D341Med (cell line): ENCODE measurements at regions not wholly inside any gene's neighbourhood (a gene's known extent, or its start where the extent isn't known, plus 50 kb on each side); places are given as distances from the start of the nearest gene placed in this dataset.

Source experiments
- DNase-seq: peaks from one replicate; pipeline ENCODE4 v3.0.0; 2012; ENCODE audit warnings: low spot score

GRCh38 chr20:57914205-57914604 is 204.4 kb upstream of the PMEPA1 start:
- DNase-seq: no peak

DNA sequence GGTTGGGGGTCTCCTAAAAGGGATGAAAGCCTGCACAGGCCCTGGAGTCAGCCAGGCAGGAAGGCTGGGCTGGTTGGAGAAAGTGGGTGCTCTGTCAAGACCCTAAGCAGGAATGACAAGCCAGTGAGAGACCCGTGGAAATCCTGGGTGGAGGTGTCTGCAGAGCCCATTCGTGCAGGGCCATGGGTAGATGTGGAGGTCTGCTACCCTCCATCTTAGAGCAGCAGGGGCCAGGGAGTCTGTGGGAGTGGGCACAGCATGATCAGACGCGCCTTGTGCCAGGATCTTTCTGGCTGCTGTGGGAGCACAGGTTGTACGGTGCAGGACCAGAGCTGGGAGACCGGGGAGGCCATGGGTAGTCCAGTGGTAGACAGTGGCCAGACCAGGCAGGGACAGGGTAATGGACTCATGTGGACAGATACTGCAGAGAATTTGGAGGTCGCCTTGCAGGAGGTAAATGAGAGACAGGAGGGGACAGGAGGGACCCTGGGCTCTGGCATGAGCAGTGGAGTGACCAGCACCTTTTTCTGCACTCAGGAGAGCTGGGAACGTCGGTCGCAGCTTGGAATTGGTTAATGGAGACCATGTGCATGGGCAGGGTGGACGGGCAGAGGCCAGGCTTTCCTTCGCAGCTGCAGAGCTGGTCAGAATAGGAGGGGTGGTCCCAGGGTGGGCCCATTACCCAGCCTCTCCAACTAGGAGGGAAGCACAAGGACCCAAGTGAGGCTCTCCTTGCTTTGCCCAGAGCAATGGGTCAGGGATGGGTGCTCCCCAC is 203.5 kb upstream of the PMEPA1 start:
- no peak for DNase-seq

DNA sequence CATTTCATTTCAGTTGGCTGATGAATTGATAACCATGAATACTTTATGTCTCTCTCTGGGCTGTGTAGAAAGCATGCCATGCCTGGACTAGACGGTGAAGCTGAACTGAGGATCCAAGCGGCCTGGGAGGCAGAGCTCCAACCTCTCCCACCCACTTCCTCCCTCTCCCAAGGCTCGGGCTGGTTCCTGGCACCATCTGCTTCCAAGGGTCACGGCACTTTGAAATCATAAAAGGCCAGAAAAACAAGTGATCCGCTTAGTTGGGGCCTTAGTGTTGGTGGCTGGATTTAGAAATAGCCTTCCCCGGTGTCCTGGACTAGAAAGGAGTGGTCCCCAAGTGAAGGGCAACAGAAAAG is 202.4 kb upstream of the PMEPA1 start:
- no peak for DNase-seq

- DNase-seq: no peak
Observed at GRCh38 chr20:57911512-57912226, 201.9 kb upstream of the PMEPA1 start.

DNA sequence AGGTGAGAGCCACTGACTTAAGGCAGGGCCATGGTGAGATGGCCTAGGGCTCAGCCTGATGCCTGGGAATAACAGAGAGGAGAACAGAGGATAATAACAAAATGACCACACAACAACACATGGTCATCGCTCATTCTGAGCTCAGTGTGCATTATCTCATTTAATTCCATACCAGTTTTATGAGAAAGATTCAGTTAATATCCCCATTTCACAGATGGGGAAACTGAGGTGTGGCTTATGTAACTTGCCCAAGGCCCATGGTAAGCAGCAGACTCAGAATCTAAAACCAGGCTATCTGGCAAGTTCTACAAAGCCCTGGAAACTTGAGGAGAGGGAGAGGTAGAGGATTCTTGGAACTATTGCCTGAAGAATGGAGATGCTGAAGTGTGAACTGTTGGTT is 200.9 kb upstream of the PMEPA1 start:
- no peak for DNase-seq

DNA sequence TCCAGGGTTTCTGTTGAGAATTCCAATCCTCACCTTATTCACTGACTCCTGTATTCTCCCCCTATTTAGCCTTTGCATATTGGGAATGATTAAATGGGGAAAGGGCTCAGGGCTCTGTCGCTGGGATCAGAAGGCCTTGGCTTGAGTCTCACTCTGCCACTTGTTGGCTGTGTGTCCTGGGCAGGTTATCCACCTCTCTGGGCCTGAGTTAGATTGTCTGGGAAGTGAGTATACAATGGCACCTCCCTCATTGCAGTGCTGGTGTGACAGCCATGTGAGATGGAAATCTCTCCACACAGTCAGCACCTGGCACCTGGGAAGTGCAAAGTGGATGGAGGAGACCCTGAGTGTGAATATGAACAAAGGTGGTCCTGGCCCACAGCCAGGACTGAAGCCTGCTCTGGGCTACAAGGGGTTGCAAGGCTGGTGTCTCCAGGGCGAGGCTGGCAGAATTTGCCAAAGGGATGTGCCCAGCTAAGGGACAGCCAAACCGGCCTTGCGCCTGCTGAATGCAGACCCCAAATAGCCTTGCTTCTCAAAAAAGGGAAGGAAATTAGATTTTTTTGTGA is 200.0 kb upstream of the PMEPA1 start:
- no peak for DNase-seq

DNA sequence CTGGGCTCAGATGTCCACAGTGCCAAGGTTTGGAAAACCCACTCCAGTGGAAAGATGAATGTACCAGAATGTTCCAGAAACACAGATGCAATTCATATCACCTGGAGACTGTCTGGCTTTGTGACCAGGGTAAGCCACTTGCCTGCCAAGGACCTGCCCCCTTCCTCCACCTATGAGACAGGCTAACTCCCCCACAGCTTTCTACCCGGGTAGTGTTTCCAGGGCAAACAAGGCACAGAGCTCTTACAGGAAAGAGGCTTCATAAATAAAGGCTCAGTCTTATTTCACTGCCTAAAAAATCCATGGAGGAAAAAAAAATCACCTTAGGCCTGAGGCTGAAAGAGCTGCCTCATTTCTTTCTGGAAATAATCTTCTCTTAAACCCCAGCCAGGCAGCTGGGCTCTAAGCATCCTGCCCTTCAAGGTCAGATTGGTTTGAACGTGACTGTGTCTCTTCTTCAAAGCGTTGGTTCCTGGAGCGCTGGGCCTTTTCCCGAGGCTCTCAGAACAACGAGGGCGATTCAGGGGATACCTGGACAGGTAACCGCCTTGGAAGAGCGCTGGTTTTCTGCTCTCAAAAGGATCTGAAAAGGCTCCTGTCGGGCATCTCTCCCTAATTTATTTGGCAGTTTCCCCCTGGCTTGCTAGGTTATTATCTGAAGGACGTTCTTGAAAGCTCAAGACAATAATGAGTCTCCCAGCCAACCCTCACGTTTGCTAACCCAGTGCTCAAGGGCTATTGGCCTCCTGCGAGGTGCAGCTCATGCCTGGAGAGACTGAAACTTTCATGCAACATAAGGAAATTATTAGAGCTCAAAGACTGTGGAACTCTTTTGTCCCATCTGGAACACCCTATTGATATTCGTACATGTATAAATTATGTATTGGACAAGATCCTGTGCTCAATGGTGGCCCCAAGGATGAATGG is 199.2 kb upstream of the PMEPA1 start:
- DNase-seq: no peak

DNA sequence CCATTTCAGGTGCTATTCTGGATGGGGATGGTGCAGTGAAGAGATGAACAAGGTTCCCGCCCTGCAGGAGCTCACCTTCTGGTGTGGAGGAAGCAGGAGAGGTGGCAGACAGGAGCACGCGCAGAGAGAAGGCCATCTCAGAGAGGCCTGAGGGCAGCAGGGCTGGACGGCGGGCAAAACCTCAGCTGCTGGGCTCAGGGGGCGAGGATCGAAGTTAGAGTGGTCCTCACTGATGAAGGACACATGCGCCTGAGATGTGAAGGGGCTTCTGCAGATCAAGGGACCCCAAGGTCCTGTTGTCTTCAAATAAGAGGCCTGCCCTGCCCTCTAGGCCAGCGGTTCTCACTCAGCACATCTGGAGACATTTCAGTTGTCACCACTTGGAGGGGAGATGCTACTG is 198.4 kb upstream of the PMEPA1 start:
- no peak for DNase-seq

- DNase-seq: no peak
Observed at GRCh38 chr20:57907131-57908000, 197.6 kb upstream of the PMEPA1 start.

GRCh38 chr20:57905448-57905847 is 195.6 kb upstream of the PMEPA1 start:
- DNase-seq: no peak

GRCh38 chr20:57904314-57905105 is 194.7 kb upstream of the PMEPA1 start:
- DNase-seq: no peak

DNA sequence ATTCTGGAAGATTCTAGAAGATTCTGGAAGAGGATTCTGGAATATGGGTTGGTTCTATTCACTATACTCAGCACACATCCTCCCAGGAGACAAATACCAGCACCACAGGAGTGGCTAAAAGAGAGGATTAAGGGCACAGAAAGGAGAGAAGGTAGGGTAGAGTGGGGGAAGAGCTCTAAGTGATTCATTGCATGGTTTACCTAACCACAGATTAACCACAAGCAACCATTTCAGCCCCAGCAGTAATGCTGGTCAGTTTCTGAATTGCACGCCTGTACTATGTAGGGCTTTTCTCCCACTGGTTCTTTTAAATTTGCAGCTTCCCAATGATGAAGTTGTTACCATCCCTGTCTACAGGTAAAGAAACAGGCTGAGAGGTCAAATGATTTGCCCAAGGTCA is 192.7 kb upstream of the PMEPA1 start:
- no peak for DNase-seq

GRCh38 chr20:57901526-57901925 is 191.7 kb upstream of the PMEPA1 start:
- DNase-seq: no peak

- DNase-seq: no peak
Observed at GRCh38 chr20:57900226-57900905, 190.6 kb upstream of the PMEPA1 start.

- no peak for DNase-seq
Observed at GRCh38 chr20:57899554-57899953, 189.7 kb upstream of the PMEPA1 start.

- no peak for DNase-seq
Observed at GRCh38 chr20:57898332-57898731, 188.5 kb upstream of the PMEPA1 start.

- no peak for DNase-seq
Observed at GRCh38 chr20:57897891-57898290, 188.1 kb upstream of the PMEPA1 start.

- no peak for DNase-seq
Observed at GRCh38 chr20:57897156-57897874, 187.5 kb upstream of the PMEPA1 start.

- DNase-seq: no peak
Observed at GRCh38 chr20:57896563-57896962, 186.7 kb upstream of the PMEPA1 start.
